NT2/D1 (cell line): ENCODE measurements at regions not wholly inside any gene's neighbourhood (a gene's known extent, or its start where the extent isn't known, plus 50 kb on each side); places are given as distances from the start of the nearest gene placed in this dataset.

Experiments used
- SUZ12 ChIP-seq: IDR thresholded peaks from 2 replicates; pipeline ENCODE4 v1.6.1; 2011; ENCODE audit not compliant: insufficient read length, insufficient read depth; ENCODE audit errors: extremely low read depth
- YY1 ChIP-seq: IDR thresholded peaks from 2 replicates; pipeline ENCODE4 v1.6.1; 2011; ENCODE audit not compliant: insufficient read length, insufficient read depth
- ZNF274 ChIP-seq: IDR thresholded peaks from 2 replicates; pipeline ENCODE4 v1.6.1; 2011; ENCODE audit warnings: mild to moderate bottlenecking, low read depth, low read length

DNA sequence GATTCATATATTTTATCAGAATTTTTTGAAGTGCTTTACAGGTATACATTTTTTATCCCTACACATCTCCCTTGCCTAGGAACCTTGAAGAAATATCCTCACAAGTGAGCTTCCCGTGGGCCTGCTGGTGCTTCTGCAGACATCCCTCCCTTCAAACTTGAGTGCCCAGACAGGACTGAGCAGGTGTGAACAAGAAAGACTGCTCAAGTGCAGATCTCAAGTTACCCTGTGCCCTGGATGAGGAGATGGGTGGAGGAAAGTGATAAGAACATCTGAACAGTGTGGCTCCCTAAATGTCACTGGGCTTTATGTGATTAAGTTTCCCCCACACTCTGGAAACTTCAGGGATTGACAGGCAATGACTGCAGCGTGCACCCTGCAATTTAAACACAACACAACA lies 209.8 kb downstream of the TLE1 start:
- TF ChIP-seq SUZ12 (no peak), ZNF274 (no peak), YY1 (no peak)
